Iris pigment epithelial cell (primary cell): ENCODE measurements at regions not wholly inside any gene's neighbourhood (a gene's known extent, or its start where the extent isn't known, plus 50 kb on each side); places are given as distances from the start of the nearest gene placed in this dataset.
A peak's percentile ranks its signal among the peaks of the same experiment; 100 is the strongest.

Experiments used
- DNase-seq: peaks from one replicate; pipeline ENCODE4 v3.0.0-alpha.2; 2011; ENCODE audit warnings: low read depth

DNA sequence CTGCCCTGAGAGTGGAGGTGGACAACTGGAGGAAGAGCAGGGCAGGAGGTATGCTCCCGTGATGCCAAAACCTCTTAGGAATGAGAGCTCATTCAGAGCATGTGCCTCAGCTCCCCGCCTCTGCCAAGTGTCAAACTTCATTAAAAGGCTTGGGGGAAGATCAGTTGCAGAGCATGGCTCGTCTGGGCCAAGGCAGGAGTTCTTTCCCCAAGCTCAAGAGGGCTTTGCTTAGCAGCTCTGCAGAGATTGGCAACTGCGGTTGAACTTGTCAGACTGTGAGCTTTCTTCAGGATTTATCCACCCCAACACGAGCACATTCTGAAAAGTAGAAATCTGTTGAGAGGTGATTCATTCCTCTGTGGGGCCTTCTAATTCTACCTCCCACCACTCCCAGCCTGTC is 248.1 kb downstream of the HS3ST3A1 start:
- peak; percentile 19 for DNase-seq

DNA sequence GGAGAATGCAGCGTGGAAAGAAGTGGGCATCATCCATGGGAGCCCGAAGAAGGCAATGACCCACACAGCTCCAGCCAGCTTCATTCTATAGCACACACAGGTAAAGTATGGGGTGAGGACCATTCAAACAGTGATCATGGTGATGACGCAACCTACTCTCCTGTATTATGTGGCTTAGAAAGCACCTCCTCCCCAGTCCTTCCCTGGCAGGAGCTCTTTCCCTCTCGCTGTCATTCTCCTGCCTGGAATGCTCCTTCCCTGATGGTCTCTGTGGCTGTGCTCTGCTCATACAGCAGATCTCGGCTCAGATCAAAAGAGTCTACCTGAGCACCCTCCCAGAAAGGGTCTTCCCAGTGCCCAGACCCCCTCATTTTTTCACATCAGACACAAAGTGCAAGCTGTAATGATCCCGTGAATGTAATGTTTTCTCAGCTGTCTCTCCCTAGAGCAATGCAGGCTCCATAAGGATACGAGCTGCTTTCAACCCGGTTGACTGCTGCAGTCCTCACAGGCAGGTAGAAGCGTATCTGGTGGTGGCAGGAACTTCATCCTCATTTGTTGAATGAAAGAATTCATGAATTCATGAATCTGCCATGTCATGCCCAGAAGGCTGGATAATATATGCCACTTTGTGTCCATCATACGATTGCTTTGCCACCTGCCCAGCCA is 248.8 kb downstream of the HS3ST3A1 start:
- DNase-seq: no peak

DNA sequence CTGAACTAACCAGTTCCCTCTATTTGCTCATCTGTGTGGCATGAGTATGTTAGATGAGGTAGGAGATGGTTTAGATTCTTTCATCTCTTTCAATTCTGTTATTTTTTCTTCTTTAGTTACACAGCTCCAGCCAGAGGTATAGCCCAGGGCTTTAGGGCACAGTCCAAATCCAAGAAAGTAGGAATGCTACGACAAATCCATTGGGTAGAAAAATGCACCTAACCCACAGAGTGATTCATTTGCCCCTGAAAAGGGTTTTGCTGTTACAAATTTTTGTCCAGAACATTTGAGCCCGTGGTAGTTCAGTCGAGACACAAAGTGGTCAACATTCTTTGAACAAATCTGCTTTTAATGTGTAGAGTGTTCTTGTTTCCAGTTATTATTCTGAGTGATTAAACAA is 250.7 kb downstream of the HS3ST3A1 start:
- DNase-seq: peak; percentile 76

DNA sequence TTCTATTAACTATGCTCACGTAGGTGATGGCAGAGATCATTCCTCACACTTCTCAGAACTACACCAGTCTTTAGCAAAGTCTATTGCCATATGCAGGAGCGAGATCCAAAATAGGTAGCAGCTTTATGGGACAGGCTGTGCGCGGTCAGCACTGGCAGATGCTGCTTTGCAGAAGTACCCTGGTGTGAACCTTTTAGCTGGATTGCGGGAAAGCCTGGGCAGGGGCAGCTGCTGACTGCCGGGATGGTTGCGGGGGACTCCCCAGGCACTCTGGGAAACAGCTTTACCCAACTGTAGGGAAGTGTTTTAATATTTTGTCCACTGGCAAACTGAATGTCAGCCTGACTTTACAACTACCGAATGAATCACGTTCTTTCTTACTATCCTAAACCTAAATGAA is 251.3 kb downstream of the HS3ST3A1 start:
- DNase-seq: no peak

DNA sequence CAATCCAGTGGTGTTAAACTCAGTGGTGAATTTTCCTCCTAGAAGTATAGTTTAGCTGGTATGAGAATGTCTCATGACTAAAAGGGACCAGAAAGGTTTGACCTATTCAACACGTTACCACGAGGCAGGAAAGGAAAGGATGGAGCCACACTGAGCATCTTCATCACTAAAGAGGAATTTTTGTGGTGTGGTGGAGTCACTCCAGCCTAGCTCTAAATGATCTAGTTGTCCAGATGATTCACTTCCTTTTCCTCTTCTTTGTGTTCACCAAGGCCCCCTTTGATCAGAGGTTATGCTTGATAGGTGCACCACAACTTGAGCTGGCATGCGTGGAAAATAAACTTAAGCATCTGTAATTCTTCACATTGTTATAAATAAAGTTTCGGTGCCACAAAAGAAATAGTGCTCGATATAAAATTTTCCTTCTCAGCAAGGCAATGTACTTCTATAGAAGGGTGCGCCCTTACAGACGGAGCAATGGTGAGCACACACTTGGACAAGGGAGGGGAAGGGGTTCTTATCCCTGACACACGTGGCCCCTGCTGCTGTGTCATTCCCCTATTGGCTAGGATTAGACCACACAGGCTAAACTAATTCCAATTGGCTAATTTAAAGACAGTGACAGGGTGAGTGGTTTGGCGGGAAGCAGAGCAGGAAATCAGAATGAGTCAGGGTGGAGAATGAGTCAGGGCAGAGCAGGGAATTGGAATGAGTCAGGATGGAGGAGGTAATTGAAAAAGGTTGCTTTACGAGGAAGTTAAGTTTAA is 254.6 kb downstream of the HS3ST3A1 start:
- DNase-seq: peak; percentile 98

DNA sequence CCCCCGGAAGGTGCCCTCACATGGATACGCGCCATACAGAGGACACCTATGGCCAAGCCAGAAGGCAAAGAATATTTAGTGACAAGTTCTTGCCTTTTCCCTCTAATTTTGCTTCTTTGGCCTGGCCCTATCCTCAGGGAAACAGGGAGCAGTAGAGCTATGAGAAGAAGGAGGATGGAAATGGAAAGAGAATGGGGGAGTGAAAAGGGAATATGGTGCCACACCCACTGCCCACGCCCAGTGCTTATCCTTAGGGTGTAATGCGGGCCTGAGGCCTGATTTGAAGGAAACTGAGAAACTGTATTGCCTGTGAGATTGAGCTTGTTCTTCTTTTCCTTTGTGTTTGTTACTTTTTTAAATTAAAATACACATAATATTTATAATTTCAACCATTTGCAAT is 255.1 kb downstream of the HS3ST3A1 start:
- no peak for DNase-seq

DNA sequence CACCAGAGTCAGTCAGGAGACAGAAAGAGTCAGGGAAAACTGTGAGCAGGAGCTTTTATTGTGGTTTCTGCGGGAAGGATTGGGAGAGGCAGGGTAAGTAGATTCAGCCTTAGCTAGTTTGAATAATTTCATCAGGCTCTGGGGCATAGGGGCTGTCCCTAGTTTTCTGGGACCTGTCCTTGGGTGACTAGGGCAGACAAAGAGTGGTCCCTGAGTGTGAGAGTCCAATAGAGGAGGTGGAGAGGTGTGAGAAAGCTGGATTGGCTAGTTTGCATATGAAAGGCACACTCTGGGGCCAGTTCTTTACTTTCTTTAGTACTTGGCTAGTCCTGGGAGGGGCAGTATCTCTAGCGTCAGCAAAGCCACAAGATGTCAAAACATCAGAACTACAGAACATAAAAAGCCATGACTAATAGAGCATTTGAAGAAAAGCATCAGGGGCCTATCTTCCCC is 255.6 kb downstream of the HS3ST3A1 start:
- DNase-seq: peak; percentile 99

DNA sequence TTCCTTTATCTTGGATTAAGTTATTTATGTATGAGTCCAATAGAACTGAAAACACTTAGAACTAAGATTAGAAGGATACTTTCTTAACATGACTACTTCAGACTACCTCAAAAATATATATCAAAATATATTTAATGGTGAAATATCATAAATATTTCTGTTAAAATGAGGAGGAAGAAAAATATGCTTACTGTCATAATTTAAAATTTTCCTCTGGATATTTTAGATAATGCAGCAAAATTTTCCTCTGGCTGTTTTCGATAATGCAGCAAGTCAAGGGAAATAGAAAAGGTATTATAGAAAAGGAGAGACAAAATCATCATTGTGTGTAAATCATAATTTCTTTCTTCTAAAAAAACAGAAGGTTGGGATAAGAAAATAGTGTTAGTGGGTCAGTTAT is 263.3 kb downstream of the HS3ST3A1 start:
- DNase-seq: no peak

DNA sequence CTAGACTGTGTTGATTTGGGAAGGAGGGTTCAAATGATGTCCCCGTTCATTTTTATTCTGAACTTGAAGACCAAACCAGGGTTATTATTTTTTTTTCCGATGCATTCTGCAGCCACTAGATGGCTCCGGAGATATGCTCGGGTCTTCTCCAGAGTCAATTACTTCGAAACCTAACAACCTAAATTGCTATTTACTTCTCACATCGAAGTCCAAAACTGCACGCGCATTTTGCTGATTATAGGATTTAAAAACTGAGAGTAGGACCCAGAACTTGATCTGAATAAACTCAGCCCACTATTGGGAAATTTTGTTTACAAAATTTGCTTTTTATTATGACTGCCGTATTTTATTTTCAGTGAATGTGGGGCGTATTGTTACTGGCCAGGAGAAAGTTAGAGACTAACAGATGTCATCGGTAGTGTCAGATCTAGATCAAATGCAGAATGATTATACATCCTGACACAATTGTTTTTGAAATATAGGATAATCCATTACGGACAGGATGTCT is 263.8 kb downstream of the HS3ST3A1 start:
- peak; percentile 80 for DNase-seq

DNA sequence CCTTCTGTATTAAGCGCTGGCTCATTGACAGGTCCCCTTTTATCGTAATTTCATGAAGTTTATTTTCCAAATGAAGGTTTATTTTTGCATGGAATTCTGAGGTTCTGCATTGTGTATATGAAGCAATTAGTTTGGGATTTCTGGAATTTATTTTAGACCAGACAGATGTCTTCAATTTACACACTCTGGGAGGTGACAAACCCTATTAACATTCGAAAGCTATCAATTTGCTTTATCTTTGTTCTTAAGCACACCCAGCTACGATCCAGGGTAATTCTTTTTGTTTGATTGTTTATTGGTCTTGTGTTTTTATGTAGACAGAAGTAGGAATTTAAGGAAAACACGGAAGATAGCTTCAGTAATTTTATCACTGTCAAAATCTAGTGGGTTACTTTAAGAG is 264.6 kb downstream of the HS3ST3A1 start:
- no peak for DNase-seq

DNA sequence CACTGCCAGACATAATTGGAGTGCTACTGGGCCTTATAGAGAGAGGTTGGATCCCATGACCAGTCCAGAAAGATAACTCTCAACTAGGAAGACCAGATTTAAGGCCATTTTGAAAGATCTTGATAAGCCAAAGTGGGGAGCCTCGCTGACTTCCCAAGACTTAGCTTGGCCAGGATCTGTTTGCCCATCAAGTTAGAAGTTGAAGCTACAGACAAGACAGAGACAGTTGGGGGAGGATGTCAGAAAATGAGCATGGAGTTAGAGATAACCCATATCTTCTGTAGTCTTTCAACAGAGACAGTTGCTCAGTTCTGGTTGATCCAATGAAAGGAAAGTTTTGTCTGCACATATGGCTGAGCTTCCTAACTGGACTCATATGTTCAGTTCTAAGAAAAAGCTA is 267.4 kb downstream of the HS3ST3A1 start:
- DNase-seq: no peak

DNA sequence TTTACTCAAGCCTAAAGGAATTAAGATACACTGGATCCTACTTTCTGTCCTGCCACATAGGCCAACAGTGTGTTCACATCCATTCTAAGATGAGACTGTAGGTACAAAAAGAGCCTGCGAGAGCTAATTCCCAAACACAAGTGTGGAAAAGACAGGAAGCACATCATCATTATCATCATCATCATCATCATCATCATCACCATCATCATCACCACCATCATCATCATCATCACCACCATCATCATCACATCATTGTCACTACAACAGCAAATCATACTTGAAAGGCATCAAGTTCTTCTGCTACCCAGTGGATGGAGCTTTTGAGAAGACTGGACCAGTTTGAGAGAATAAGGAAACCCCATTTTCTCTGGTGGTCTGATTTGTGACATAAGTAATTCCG is 268.1 kb downstream of the HS3ST3A1 start:
- DNase-seq: no peak

DNA sequence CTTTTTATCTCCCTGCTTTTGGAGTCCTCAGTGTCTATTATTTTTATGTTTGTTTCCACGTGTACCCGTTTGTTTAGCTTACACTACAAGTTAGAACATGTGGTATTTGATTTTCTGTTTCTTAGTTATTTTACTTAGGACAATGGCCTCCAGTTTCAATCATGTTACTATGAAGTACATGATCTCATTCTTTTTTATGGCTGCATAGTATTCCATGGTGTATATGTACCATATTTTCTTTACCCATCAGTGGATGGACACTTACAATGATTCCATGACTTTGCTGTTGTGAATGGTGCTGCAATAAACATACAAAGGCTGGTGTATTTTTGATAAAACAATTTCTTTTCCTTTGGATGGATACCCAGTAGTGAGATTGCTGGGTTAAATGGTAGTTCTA is 269.5 kb downstream of the HS3ST3A1 start:
- DNase-seq: no peak

DNA sequence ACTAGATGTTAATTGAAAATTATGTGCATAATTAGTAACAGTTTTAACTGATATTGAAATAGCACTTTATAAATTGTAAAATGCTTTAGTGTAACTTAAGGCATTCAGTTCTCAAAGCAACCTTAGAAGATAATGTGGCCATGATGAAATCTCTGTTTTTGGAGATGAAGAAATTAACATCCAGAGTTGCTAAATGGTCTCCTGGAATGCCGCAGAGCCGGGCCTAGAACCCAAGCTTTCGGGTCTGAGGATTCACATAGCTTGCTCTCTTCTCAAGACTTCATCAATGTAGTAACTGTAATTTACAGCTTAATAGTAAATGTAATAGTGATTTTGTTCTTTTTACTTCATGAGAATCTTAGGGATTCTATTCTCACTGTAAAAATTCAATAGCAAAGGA is 272.3 kb downstream of the HS3ST3A1 start:
- no peak for DNase-seq

DNA sequence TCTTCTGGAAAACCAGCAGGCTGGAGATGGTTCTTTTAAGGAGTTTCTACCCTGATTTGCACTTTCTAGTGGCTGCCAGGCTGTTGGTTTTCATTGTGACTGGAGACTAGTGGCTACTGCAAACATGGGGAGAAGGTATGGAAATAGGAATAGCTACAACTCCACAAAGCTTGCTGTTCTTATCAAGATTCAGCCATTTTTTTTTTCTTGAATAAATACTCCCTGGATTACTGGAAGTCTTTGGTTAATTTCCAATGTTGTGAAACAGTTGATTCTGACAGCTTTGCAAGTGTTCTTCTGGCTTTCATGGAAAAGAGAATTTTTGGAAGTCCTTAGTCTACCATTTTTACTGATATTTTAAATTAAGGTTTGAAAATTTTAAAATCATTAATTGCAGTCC is 277.7 kb downstream of the HS3ST3A1 start:
- peak; percentile 36 for DNase-seq

DNA sequence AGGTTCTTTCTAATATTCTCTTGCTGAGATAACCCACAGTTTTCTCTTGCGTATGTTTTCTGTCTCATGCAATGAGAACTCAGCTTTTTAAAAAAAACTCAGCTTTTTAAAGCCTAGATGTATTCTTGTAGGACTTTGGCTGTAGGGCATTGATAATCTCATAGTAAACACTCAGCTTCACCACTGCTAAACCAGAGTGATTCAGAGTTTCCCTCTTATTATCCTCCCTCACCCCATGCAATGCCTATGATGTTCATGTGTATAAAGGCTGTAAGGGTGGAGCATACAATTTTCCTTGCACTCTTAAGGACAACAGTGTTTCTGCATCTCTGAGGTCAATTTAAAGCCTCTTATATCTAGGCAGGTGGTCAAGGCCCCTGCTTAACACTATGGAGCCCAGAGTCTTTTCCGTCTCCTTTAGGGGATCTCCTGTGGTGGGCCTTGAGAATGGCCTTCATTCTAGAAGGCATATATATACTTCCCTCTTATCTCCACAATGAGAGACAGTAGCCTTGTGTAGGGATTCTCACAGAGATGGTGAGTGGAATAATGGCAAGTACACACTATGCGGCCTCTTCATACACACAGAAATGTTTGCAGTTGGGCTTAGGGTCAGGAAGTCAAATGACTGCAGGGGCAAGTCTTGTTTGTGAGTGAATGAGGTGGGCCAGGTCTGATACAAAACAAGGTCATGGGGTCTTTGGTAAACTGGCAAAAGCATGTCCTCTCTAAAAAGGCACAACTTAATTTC is 279.6 kb downstream of the HS3ST3A1 start:
- DNase-seq: peak; percentile 29

DNA sequence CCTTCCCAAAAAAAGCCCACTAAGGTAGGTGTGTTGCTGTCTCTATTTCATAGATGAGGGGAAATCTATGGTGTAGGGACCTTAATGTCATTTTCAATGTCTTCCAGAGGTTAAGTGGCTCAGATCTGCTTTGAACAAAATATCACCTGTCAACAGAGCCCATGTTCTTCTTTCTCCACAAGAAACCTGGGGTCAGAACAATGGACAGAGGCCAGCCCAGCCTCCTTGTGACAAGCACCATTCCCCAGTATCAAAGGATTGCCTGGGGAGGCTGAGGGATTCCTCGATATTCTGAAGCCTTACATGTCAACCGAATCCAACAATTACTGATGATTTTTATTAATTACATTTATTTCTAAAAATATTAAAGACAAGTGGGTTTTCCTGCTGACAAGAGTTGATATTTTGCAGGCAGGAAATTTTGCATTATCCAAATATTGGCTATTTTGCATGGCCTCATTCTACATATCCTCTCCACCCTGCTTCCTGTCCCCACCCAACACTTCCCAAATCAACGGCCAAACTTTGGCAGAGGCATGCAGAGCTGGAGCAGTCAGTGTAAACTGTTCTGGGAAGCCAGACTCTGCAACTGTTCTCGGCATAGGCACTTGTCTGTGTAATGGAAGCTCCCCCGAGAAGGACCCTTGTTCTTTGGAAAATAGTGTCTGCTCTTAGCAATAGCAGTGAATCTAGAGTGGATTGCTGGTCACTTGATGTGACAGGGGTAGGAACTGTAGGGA is 281.5 kb downstream of the HS3ST3A1 start:
- DNase-seq: no peak

DNA sequence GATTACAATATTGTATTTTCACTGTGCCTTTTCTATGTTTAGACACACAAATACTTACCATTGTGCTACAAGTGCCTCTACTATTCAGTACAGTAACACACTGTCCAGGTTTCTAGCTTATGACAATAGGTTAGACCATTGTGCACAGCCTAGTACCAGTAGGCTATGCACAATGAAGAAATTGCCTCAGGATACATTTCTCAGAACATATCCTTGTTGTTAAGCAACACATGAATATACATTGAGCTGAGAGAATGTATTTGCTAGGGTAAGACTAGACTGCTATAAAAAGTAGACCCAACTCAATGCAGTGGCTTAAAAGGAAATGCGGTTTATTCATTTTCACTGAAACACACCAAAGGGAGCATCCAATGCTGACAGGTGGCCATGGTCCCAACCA is 285.1 kb downstream of the HS3ST3A1 start:
- no peak for DNase-seq

DNA sequence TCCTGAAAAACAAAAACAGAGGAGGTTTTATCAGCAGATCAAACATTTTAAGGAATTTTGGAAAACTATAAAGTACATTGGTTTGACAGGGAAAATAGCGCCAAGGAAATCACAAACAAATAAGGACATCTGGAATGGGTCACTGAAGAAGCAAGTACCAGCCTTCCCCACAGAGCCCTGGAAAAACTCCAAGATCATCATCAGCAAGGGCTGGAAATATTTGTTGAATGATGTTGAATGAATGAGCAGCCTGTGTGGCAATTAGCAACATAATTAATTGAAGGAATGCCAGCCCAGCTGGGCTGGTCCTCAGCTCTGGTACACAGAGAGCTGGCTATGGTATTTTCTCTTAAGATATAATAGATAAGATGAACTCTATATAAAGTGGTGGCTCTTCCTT is 290.4 kb downstream of the HS3ST3A1 start:
- peak; percentile 37 for DNase-seq

DNA sequence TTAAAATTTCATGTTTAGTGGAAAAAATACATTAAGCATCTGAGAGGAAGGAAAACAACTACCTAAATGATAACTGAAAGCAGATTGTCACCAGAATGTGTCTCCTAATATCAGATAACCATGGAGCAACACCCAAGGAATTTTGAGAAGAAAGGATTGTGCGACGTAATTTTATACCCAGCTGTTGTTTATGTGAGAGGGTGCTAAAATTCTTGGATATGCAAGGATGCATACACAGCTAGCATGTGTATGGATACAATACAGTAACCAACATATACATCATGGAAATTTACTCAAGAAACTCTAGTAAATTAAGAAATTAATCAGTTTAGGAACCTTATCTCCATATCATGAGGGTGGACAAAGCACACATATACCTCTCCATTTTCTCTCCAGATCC is 290.9 kb downstream of the HS3ST3A1 start:
- DNase-seq: no peak

DNA sequence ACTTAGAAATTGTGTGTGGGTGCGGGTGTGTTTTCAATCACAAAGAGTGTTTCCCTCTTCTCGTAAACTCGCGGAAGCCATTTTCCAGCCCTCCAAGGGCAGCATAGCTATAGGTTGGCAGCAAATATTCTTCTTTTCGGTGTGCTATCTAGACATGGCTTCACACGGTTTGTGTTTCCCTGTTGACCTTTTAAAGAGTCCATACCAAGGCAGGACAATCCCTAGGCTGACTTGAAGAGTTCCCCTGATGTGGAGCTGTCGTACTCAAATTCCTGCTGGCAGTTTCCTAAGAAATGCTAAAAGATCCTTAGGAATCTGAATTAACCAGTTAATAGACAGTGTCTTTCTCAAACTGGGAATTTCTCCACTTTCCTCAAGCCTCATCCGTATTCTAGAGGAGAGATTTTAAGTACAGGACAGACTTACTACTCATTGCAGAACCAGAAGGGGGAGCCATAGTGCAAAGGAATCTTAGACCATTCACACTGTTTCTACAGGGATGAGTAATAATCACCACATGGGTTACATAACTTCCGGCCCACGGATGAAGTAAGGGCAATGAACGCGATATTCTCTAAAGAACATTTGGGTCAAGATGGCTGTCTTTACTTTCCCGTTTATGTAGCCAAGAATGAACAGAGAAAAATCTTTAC is 288.6 kb upstream of the ELAC2 start:
- peak; percentile 94 for DNase-seq

DNA sequence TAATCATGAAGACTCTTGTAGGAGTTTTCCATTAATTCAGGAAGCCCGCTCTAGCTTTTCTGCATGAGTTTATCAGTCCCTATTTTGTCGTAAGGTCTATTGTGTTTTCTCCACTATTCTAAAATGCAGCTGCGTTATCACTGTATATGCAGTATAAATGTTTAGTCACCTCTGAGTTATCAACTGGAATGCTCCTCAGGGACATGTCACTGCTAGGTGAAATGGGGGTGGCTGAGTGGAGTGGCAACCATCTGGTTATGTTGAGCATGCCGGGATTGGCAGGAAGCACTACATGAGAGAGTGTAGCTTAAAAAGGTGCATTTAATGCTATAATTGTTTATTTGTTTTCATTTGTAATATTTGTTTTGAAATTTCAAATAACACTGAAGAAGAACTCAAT is 285.2 kb upstream of the ELAC2 start:
- no peak for DNase-seq
